ENCODE measurements at regions not wholly inside any gene's neighbourhood (a gene's known extent, or its start where the extent isn't known, plus 50 kb on each side); places are given as distances from the start of the nearest gene placed in this dataset.
"Not testable (repeated sequence)": the region's sequence is repeated elsewhere in the genome, so short reads cannot be mapped to it uniquely, and the experiment has no call there.

- H3K9me3 ChIP-seq (replicated peaks): peaks cover 4% of the 10 kb centered on the region; the same call in 1 of the 2 replicates
- no peak overlapping the region for H3K4me3 ChIP-seq
- no peak for DNase-seq (ENCODE audit: low read depth in 1 of 2, low spot score in 2 of 2)
- H3K4me1 ChIP-seq (replicated peaks): no peaks in the 10 kb centered on the region
- no peaks in the 10 kb centered on the region for H3K27me3 ChIP-seq (replicated peaks)
- no peak overlapping the region for H3K27ac ChIP-seq
- no peaks in the 10 kb centered on the region for H3K36me3 ChIP-seq
Observed at GRCh38 chr10:9550810-9551209, 1466.9 kb upstream of the CELF2 start.

GRCh38 chr10:9554321-9554720 is 1463.4 kb upstream of the CELF2 start:
- no peak overlapping the region for H3K4me3 ChIP-seq
- H3K36me3 ChIP-seq: no peaks in the 10 kb centered on the region
- H3K27ac ChIP-seq: no peak overlapping the region
- no peaks in the 10 kb centered on the region for H3K27me3 ChIP-seq (replicated peaks)
- no peak for DNase-seq (ENCODE audit: low read depth in 1 of 2, low spot score in 2 of 2)
- H3K4me1 ChIP-seq (replicated peaks): no peaks in the 10 kb centered on the region
- H3K9me3 ChIP-seq (replicated peaks): no peaks in the 10 kb centered on the region

GRCh38 chr10:9560976-9561375 is 1456.7 kb upstream of the CELF2 start:
- DNase-seq (ENCODE audit: low read depth in 1 of 2, low spot score in 2 of 2): no peak
- no peak overlapping the region for H3K4me3 ChIP-seq
- H3K27me3 ChIP-seq (replicated peaks): no peaks in the 10 kb centered on the region
- no peaks in the 10 kb centered on the region for H3K36me3 ChIP-seq
- no peaks in the 10 kb centered on the region for H3K4me1 ChIP-seq (replicated peaks)
- H3K27ac ChIP-seq: no peak overlapping the region
- H3K9me3 ChIP-seq (replicated peaks): peaks cover 7% of the 10 kb centered on the region; the same call in 1 of the 2 replicates

- Histone ChIP-seq H3K9me3 (replicated peaks) (peaks cover 12% of the 10 kb centered on the region; the same call in 1 of the 2 replicates), H3K4me3 (no peak overlapping the region), H3K27me3 (replicated peaks) (no peaks in the 10 kb centered on the region), H3K27ac (no peak overlapping the region), H3K4me1 (replicated peaks) (no peaks in the 10 kb centered on the region), H3K36me3 (no peaks in the 10 kb centered on the region)
- no peak for DNase-seq (ENCODE audit: low read depth in 1 of 2, low spot score in 2 of 2)
Observed at GRCh38 chr10:9561821-9562505, 1455.7 kb upstream of the CELF2 start.

- no peaks in the 10 kb centered on the region for H3K4me1 ChIP-seq (replicated peaks)
- 0 out of 2 replicates have a peak, but pooled peaks cover 2% of the 10 kb centered on the region for H3K9me3 ChIP-seq (replicated peaks)
- no peak for DNase-seq (ENCODE audit: low read depth in 1 of 2, low spot score in 2 of 2)
- H3K27me3 ChIP-seq (replicated peaks): no peaks in the 10 kb centered on the region
- H3K4me3 ChIP-seq: no peak overlapping the region
- H3K36me3 ChIP-seq: no peaks in the 10 kb centered on the region
- no peak overlapping the region for H3K27ac ChIP-seq
Observed at GRCh38 chr10:9577746-9578145, 1439.9 kb upstream of the CELF2 start.

- DNase-seq (ENCODE audit: low read depth in 1 of 2, low spot score in 2 of 2): no peak
- Histone ChIP-seq H3K4me1 (replicated peaks) (no peaks in the 10 kb centered on the region), H3K9me3 (replicated peaks) (0 out of 2 replicates have a peak, but pooled peaks cover 2% of the 10 kb centered on the region), H3K27ac (no peak overlapping the region), H3K4me3 (no peak overlapping the region), H3K27me3 (replicated peaks) (no peaks in the 10 kb centered on the region), H3K36me3 (no peaks in the 10 kb centered on the region)
Observed at GRCh38 chr10:9579110-9579705, 1438.5 kb upstream of the CELF2 start.

GRCh38 chr10:9582803-9583202 is 1434.9 kb upstream of the CELF2 start:
- H3K4me1 ChIP-seq (replicated peaks); H3K4me3 ChIP-seq; H3K27me3 ChIP-seq (replicated peaks); H3K27ac ChIP-seq; DNase-seq (ENCODE audit: low read depth in 1 of 2, low spot score in 2 of 2); H3K9me3 ChIP-seq (replicated peaks); H3K36me3 ChIP-seq: not testable (repeated sequence)

GRCh38 chr10:9596368-9596920 is 1421.2 kb upstream of the CELF2 start:
- Histone ChIP-seq H3K4me3 (no peak overlapping the region), H3K36me3 (no peaks in the 10 kb centered on the region), H3K27ac (no peak overlapping the region), H3K4me1 (replicated peaks) (no peaks in the 10 kb centered on the region), H3K9me3 (replicated peaks) (peaks cover 5% of the 10 kb centered on the region), H3K27me3 (replicated peaks) (no peaks in the 10 kb centered on the region)
- DNase-seq (ENCODE audit: low read depth in 1 of 2, low spot score in 2 of 2): no peak

GRCh38 chr10:9602998-9603397 is 1414.7 kb upstream of the CELF2 start:
- H3K27ac ChIP-seq: no peak overlapping the region
- H3K4me3 ChIP-seq: no peak overlapping the region
- peaks cover 9% of the 10 kb centered on the region for H3K9me3 ChIP-seq (replicated peaks)
- H3K36me3 ChIP-seq: no peaks in the 10 kb centered on the region
- H3K4me1 ChIP-seq (replicated peaks): no peaks in the 10 kb centered on the region
- no peak for DNase-seq (ENCODE audit: low read depth in 1 of 2, low spot score in 2 of 2)
- no peaks in the 10 kb centered on the region for H3K27me3 ChIP-seq (replicated peaks)

- no peak overlapping the region for H3K27ac ChIP-seq
- no peaks in the 10 kb centered on the region for H3K36me3 ChIP-seq
- peaks cover 9% of the 10 kb centered on the region for H3K9me3 ChIP-seq (replicated peaks)
- DNase-seq (ENCODE audit: low read depth in 1 of 2, low spot score in 2 of 2): no peak
- no peaks in the 10 kb centered on the region for H3K4me1 ChIP-seq (replicated peaks)
- H3K4me3 ChIP-seq: no peak overlapping the region
- no peaks in the 10 kb centered on the region for H3K27me3 ChIP-seq (replicated peaks)
Observed at GRCh38 chr10:9603972-9604371, 1413.7 kb upstream of the CELF2 start.

GRCh38 chr10:9605231-9605630 is 1412.4 kb upstream of the CELF2 start:
- Histone ChIP-seq H3K27me3 (replicated peaks) (no peaks in the 10 kb centered on the region), H3K36me3 (no peaks in the 10 kb centered on the region), H3K9me3 (replicated peaks) (peaks cover 9% of the 10 kb centered on the region), H3K27ac (no peak overlapping the region), H3K4me1 (replicated peaks) (no peaks in the 10 kb centered on the region), H3K4me3 (no peak overlapping the region)
- no peak for DNase-seq (ENCODE audit: low read depth in 1 of 2, low spot score in 2 of 2)

GRCh38 chr10:9608602-9609001 is 1409.1 kb upstream of the CELF2 start:
- Histone ChIP-seq H3K27me3 (replicated peaks) (no peaks in the 10 kb centered on the region), H3K27ac (no peak overlapping the region), H3K36me3 (no peaks in the 10 kb centered on the region), H3K4me1 (replicated peaks) (no peaks in the 10 kb centered on the region), H3K9me3 (replicated peaks) (peaks cover 3% of the 10 kb centered on the region; the same call in 1 of the 2 replicates), H3K4me3 (no peak overlapping the region)
- DNase-seq (ENCODE audit: low read depth in 1 of 2, low spot score in 2 of 2): no peak

- Histone ChIP-seq H3K9me3 (replicated peaks) (no peaks in the 10 kb centered on the region), H3K27me3 (replicated peaks) (no peaks in the 10 kb centered on the region)
- DNase-seq (ENCODE audit: low read depth in 1 of 2, low spot score in 2 of 2): no peak
Observed at GRCh38 chr10:9613338-9614075, 1404.2 kb upstream of the CELF2 start.

GRCh38 chr10:9615189-9615588 is 1402.5 kb upstream of the CELF2 start:
- Histone ChIP-seq H3K4me1 (replicated peaks) (no peaks in the 10 kb centered on the region), H3K27ac (no peak overlapping the region), H3K36me3 (no peaks in the 10 kb centered on the region), H3K27me3 (replicated peaks) (no peaks in the 10 kb centered on the region), H3K4me3 (no peak overlapping the region), H3K9me3 (replicated peaks) (no peaks in the 10 kb centered on the region)
- DNase-seq (ENCODE audit: low read depth in 1 of 2, low spot score in 2 of 2): no peak

More at GRCh38 chr10:9613338-9614075, 1404.2 kb upstream of the CELF2 start:
- H3K4me1 ChIP-seq (replicated peaks): no peaks in the 10 kb centered on the region
- H3K36me3 ChIP-seq: no peaks in the 10 kb centered on the region
- H3K27ac ChIP-seq: no peak overlapping the region
- H3K4me3 ChIP-seq: no peak overlapping the region
